SU-DHL-6 (cell line): ENCODE measurements at regions not wholly inside any gene's neighbourhood (a gene's known extent, or its start where the extent isn't known, plus 50 kb on each side); places are given as distances from the start of the nearest gene placed in this dataset.

Source experiments
- CTCF ChIP-seq: fragments of 200-600 bp; sonication (generic); IDR thresholded peaks from one replicate; pipeline ENCODE4 v1.5.1; 2017; ENCODE audit warnings: antibody characterized with exemption, mild to moderate bottlenecking, low read length, moderate library complexity; ENCODE audit not compliant: insufficient read depth, poor library complexity, severe bottlenecking
- EZH2phosphoT487 ChIP-seq: fragments of 200-600 bp; sonication (generic), shearing (Covaris generic); conservative IDR thresholded peaks from 2 replicates; pipeline ENCODE4 v1.6.1; 2018; ENCODE audit warnings: mild to moderate bottlenecking, antibody characterized with exemption, low read length, moderate library complexity, mixed read lengths

GRCh38 chr22:27455526-27455925 lies 346.0 kb downstream of the MN1 start:
- TF ChIP-seq CTCF (no peak), EZH2phosphoT487 (no peak)
